HG02759 (cell line): ENCODE measurements at regions not wholly inside any gene's neighbourhood (a gene's known extent, or its start where the extent isn't known, plus 50 kb on each side); places are given as distances from the start of the nearest gene placed in this dataset.
"Not testable (repeated sequence)": the region's sequence is repeated elsewhere in the genome, so short reads cannot be mapped to it uniquely, and the experiment has no call there.

Source experiments
- ATAC-seq: cut with Tn5 transposase; IDR thresholded peaks from one replicate; pipeline ENCODE4 v1.9.1; 2021; ENCODE audit warnings: mild to moderate bottlenecking, moderate library complexity; ENCODE audit not compliant: unreplicated experiment

GRCh38 chr5:12615141-12615820 lies 711.0 kb upstream of the CTNND2 start:
- ATAC-seq = no peak

- no peak for ATAC-seq
Observed at GRCh38 chr5:12614608-12615007, 710.4 kb upstream of the CTNND2 start.

- ATAC-seq = no peak
Observed at GRCh38 chr5:12611132-12611531, 706.9 kb upstream of the CTNND2 start.

- ATAC-seq = not testable (repeated sequence)
Observed at GRCh38 chr5:12607817-12608216, 703.6 kb upstream of the CTNND2 start.

- ATAC-seq = no peak
Observed at GRCh38 chr5:12592228-12592627, 688.0 kb upstream of the CTNND2 start.

- no peak for ATAC-seq
Observed at GRCh38 chr5:12586406-12586805, 682.2 kb upstream of the CTNND2 start.

- not testable (repeated sequence) for ATAC-seq
Observed at GRCh38 chr5:12578803-12579202, 674.6 kb upstream of the CTNND2 start.

GRCh38 chr5:12576953-12577352 lies 672.7 kb upstream of the CTNND2 start:
- not testable (repeated sequence) for ATAC-seq

GRCh38 chr5:12574298-12575093 lies 670.2 kb upstream of the CTNND2 start:
- not testable (repeated sequence) for ATAC-seq

GRCh38 chr5:12573916-12574297 lies 669.7 kb upstream of the CTNND2 start:
- ATAC-seq = not testable (repeated sequence)

GRCh38 chr5:12570688-12571087 lies 666.4 kb upstream of the CTNND2 start:
- ATAC-seq = no peak

- ATAC-seq = no peak
Observed at GRCh38 chr5:12566441-12566840, 662.2 kb upstream of the CTNND2 start.

GRCh38 chr5:12557012-12557411 lies 652.8 kb upstream of the CTNND2 start:
- ATAC-seq = no peak

GRCh38 chr5:12526113-12526512 lies 621.9 kb upstream of the CTNND2 start:
- no peak for ATAC-seq

GRCh38 chr5:12522116-12522515 lies 617.9 kb upstream of the CTNND2 start:
- ATAC-seq = no peak

GRCh38 chr5:12504983-12505382 lies 600.7 kb upstream of the CTNND2 start:
- not testable (repeated sequence) for ATAC-seq

GRCh38 chr5:12488161-12488560 lies 583.9 kb upstream of the CTNND2 start:
- ATAC-seq = no peak

GRCh38 chr5:12480487-12480886 lies 576.2 kb upstream of the CTNND2 start:
- no peak for ATAC-seq

GRCh38 chr5:12477554-12477953 lies 573.3 kb upstream of the CTNND2 start:
- ATAC-seq = no peak

- ATAC-seq = no peak
Observed at GRCh38 chr5:12467799-12468198, 563.6 kb upstream of the CTNND2 start.

GRCh38 chr5:12460493-12461261 lies 556.4 kb upstream of the CTNND2 start:
- ATAC-seq = no peak

- ATAC-seq = no peak
Observed at GRCh38 chr5:12459326-12459725, 555.1 kb upstream of the CTNND2 start.
